Islet precursor cell (in vitro differentiated cells): ENCODE measurements at regions not wholly inside any gene's neighbourhood (a gene's known extent, or its start where the extent isn't known, plus 50 kb on each side); places are given as distances from the start of the nearest gene placed in this dataset.

Experiments
- DNase-seq: peaks from one replicate; pipeline ENCODE4 v3.0.0-alpha.2; 2018

DNA sequence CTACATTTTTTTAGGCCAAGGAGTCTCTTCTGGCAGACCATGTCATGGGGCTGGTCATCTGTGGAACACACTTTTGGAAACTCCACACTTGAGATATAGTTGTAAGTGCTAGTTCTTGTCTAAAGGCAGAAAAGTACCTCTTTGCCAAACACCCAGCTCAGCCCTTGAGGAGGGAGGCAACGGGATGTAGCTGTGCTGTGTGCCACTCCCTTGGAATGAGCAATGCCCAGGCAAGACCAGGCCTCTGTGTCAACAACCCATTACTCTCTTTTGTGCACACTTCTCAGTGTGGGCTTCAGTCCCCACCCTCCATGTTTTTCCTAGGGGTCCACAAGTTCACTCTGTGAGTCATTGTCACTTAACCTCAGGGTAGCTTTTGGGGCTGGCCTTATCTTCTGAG is 528.3 kb upstream of the CFAP20DC start:
- no peak for DNase-seq

DNA sequence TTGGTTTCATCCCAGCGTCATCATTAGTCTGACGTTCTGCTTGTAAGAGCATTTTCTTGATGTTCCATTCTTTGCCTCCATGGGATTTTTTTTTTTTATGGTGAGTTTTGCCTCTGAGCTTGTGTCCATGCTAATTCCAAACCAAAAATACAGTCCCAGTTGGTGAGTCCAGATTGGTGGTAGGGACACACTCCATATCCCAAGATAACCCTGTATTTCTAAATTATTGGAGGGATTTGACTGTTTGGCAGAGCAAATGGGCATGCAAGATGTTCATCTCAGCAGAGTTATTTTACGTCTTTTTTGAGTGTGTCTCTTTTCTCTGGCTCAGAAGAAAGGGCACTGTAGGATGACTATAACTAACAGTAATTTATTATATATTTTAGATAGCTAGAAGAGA is 526.8 kb upstream of the CFAP20DC start:
- DNase-seq, result no peak

DNA sequence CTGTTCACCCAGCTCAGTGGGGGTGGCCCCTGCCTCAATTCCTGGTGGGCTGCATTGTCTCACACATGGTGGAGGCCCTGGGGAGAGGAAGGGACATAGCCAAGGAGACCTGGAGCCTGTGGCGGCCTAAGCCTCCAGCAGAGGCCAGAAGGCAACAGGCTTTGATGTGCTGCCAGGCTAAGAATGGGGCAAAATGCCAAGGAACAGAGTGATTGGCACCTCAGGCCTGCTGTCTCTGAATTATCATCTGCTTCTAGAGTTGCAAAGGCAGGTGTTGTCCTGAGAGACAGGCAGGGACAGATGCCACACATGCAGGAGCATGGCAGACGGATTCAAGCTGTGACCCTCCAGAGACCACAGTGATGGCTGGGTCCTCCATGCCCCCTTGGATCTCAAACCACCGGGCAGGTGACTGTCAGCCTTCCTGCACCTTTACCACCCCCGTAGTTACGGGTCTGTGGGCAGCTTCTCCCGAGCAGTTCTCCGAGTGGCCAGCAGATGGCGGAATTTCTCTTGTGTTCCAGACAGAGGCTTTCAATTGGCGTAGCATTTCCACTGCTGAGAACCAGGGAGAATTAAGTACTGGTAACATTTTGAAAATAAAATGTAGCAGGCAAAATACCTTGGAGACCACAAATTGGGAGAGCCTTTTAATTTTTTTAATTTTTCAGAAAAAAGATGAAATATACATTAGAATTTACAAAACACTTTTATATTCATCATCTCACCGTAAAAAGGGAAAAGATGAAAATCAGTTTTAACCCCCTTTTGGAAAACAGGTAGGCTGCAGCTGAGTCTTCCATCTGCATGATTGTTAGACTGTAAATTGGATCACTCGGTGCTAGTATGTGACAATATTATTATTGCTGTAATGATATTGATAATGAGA is 525.5 kb upstream of the CFAP20DC start:
- peak; percentile 87 for DNase-seq

- DNase-seq, result no peak
These were observed 524.1 kb upstream of the CFAP20DC start for GRCh38 chr3:59573911-59574310.

DNA sequence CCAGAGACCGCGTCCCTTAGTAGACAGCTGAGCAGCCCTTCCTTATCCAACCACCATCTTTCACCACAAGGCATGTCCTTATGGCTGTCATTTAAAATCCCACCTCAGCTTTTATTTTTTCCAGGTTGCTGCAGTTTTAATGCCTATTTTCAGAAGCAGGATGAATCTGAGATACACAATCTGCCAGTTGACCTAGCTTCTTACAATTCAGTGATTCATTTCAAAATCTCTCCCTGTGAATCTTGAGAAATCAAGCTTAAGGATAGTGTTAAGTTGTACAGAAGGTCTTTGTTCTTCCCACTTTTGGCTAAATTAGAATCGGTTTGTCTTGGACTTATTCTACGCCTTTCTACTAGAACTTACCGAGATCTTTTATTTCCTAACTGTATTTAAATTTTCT is 522.3 kb upstream of the CFAP20DC start:
- DNase-seq, result no peak

DNA sequence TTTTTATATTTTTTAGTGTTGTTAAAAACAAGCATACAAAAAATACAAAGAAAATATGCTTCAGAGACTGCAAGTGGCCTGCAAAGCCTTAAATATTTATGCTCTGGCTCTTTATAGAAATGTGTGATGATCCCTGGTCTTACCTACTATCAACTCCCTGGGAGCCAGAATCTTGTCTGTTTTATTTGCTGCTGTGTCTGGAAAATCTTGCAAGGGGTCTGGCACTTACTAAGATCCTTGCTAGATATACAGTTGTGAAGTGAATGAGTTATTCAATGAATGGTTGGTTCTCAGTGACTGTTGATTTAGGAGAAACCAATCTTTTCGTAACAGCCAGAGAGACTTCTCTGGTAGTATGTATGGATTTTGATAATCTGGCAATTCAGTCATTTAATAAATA is 521.0 kb upstream of the CFAP20DC start:
- no peak for DNase-seq

- no peak for DNase-seq
These were observed 517.8 kb upstream of the CFAP20DC start for GRCh38 chr3:59567661-59568060.

GRCh38 chr3:59566481-59566975 is 516.7 kb upstream of the CFAP20DC start:
- no peak for DNase-seq

DNA sequence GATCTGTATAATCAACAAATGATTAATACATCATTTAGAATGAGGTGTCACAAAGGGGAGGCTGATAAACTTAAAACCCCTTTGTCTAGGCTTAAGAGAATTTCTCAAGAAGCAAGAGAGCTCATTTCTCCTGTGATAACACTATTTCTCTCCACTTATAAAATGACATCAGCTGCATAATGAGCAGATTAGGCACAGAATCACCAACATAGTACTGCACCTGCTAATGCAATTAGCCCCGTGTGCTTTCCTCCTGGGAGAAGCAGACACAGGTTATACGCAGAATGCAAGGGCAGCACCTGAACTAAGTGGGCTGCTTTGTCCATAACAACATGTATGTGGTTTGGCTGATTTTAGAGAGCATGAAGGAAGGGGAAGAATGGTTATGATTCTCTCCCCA is 515.3 kb upstream of the CFAP20DC start:
- no peak for DNase-seq

DNA sequence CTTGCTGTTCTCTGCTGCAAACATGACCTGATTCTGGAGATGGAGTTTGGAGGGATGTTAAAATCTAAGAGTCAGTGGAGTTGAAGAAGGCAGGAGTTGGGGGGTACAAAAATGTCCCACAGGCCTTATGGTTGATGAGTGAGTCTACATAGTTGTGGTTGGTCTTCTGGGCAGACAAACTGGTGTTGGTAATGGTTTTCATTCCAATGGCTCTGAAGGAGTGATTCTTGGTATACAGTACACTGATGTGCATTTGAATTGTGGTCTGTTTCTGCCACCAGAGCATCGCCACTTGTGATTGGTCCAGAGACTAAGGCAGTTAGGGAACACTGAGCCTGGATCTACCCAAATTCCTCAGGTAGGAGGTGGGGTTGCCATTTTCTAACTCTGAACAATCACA is 514.1 kb upstream of the CFAP20DC start:
- DNase-seq, result no peak

DNA sequence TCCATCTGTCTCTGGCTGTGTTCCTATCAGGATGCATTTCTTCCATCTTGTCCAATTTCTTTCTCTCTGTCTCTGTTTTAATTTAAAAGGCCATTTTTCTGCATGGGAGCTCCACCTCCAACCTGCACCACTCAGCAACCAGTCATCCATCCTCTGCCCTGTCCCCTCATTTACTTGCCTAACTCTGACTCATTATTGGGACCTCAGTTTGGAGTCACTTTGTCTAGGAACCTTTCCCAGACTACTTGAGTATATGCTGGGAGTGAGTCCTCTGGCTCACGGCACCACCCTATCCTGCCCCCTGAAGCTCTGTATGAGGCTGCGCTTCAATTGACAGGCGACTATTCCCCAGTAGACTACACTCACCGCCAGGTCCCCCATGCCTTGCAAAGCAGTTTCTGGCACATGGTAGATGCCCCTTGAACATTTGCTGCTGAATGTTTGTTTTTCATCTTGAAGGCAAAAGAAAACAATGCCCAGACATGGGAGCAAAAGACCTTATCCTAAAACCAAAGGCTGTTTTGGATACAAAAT is 513.3 kb upstream of the CFAP20DC start:
- no peak for DNase-seq

DNA sequence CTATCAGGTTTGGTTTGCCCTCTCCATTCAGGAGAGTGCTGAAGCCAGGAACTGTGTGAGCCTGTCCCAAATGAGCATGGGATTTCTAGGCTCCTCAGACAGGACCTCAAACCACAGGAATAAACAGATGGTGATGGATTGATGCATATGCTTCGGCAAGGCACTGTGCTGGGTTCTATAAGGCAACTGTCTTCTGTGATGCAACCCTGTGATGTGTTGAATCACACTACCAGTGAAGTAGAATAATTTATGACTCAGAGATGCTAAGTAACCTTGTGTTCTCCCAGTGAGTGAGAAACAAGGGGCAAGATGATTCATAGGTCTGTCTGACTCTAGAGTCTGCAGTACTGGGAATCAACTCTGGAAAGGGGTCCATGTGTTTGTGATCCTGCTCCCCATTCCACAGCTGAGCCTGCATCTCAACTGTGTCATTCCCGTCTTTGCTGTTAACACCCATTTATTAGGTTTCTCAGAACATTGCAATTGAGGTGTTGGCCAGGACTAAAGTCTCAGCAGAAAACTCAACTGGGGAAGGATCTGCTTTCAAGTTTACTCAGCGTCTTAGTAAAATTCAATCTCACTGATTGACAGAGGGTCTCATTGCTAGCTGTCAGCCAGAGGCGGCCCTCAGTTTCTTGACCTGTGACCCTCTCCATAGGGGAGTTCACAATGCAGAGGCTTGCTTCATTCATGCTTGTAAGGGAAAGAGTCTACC is 510.1 kb upstream of the CFAP20DC start:
- peak; percentile 82 for DNase-seq

- no peak for DNase-seq
These were observed 509.3 kb upstream of the CFAP20DC start for GRCh38 chr3:59558906-59559720.

GRCh38 chr3:59555593-59556315 is 505.9 kb upstream of the CFAP20DC start:
- no peak for DNase-seq

- DNase-seq, result no peak
These were observed 503.3 kb upstream of the CFAP20DC start for GRCh38 chr3:59553076-59553475.

DNA sequence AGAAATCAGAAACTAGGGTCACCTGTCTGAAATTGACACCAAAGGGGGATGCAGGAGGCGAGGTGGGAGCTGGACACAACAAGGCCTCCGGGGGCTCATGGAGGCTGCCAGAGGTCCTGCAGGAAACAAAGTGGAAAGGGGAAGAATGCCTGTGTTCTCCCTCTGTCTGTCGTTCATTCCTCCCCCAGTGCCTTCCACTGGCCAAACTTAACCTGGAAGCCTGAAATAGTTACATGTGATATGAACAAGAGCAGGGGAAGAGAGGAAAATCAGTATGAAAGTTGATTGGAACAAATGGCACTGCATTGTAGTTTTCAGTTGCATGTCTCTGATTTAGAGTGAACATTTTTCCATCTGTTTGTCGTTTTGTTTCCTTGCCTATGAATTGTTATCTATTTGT is 502.0 kb upstream of the CFAP20DC start:
- no peak for DNase-seq

- no peak for DNase-seq
These were observed 500.1 kb upstream of the CFAP20DC start for GRCh38 chr3:59549962-59550361.

DNA sequence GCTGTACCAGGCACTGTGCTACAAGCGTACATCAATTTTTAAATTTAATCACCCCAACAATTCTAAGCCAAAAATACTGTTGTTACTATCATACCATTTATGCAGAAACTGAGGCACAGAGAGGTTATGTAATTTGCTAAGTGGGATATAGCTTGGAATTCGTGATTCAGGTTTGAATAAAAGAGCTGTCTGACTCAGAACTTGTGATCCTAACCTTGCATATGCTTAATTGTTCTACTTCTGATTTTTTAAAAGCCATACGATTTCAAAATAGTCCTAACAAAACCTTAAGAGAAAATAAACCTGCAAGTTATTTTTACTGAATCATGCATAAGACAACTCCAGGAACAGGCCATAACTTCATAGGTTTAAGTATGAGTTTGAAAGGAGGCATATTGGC is 498.0 kb upstream of the CFAP20DC start:
- no peak for DNase-seq

GRCh38 chr3:59546522-59546921 is 496.7 kb upstream of the CFAP20DC start:
- DNase-seq, result no peak

GRCh38 chr3:59545374-59545773 is 495.5 kb upstream of the CFAP20DC start:
- DNase-seq, result no peak

- no peak for DNase-seq
These were observed 492.5 kb upstream of the CFAP20DC start for GRCh38 chr3:59542276-59542675.

GRCh38 chr3:59540696-59541095 is 490.9 kb upstream of the CFAP20DC start:
- no peak for DNase-seq
